DMS153 treated with DMSO at 0.1 percent for 48 hours (cell line): ENCODE measurements at regions not wholly inside any gene's neighbourhood (a gene's known extent, or its start where the extent isn't known, plus 50 kb on each side); places are given as distances from the start of the nearest gene placed in this dataset.

Experiments
- DNase-seq: peaks from one replicate; lab custom pipeline; 2025; ENCODE audit not compliant: unreplicated experiment; lab: John Stamatoyannopoulos, UW

- no peak for DNase-seq
Measured at GRCh38 chr6:14252271-14252850, 134.8 kb downstream of the CD83 start.

- no peak for DNase-seq
Measured at GRCh38 chr6:14254505-14254904, 136.9 kb downstream of the CD83 start.

GRCh38 chr6:14255916-14256315 lies 138.3 kb downstream of the CD83 start:
- DNase-seq = no peak

GRCh38 chr6:14258117-14258516 lies 140.5 kb downstream of the CD83 start:
- no peak for DNase-seq

GRCh38 chr6:14258695-14259593 lies 141.4 kb downstream of the CD83 start:
- no peak for DNase-seq

- no peak for DNase-seq
Measured at GRCh38 chr6:14259594-14260152, 142.1 kb downstream of the CD83 start.

GRCh38 chr6:14260839-14261238 lies 143.3 kb downstream of the CD83 start:
- no peak for DNase-seq

GRCh38 chr6:14263881-14264424 lies 146.4 kb downstream of the CD83 start:
- no peak for DNase-seq

GRCh38 chr6:14265049-14266021 lies 147.8 kb downstream of the CD83 start:
- no peak for DNase-seq

- DNase-seq = no peak
Measured at GRCh38 chr6:14266266-14266665, 148.7 kb downstream of the CD83 start.

GRCh38 chr6:14267885-14268660 lies 150.5 kb downstream of the CD83 start:
- no peak for DNase-seq

- no peak for DNase-seq
Measured at GRCh38 chr6:14269436-14269835, 151.9 kb downstream of the CD83 start.

GRCh38 chr6:14270142-14270893 lies 152.7 kb downstream of the CD83 start:
- no peak for DNase-seq

GRCh38 chr6:14270925-14271788 lies 153.6 kb downstream of the CD83 start:
- DNase-seq = no peak

GRCh38 chr6:14271789-14272736 lies 154.5 kb downstream of the CD83 start:
- DNase-seq = no peak

- DNase-seq = no peak
Measured at GRCh38 chr6:14272737-14273085, 155.1 kb downstream of the CD83 start.

- no peak for DNase-seq
Measured at GRCh38 chr6:14273191-14273590, 155.6 kb downstream of the CD83 start.
